GM23338 (cell line): ENCODE measurements at regions not wholly inside any gene's neighbourhood (a gene's known extent, or its start where the extent isn't known, plus 50 kb on each side); places are given as distances from the start of the nearest gene placed in this dataset.

Experiments used
- ATAC-seq: fragments of 200-7000 bp; cut with Tn5 transposase; 3 replicates; pipeline ENCODE4 v1.9.1; 2020
- DNase-seq: peaks from one replicate; pipeline ENCODE4 v3.0.0-alpha.2; 2015; ENCODE audit warnings: low spot score
- H2AFZ ChIP-seq: fragments of 200-600 bp; sonication (generic); 2 replicates; pipeline ENCODE4 v1.8.0; 2016; ENCODE audit warnings: antibody characterized with exemption, mild to moderate bottlenecking, moderate library complexity
- H3F3A ChIP-seq: fragments of 200-600 bp; sonication (generic); replicated peaks from 2 replicates; pipeline ENCODE4 v1.8.0; 2017; ENCODE audit warnings: antibody characterized with exemption, mixed run types, low read depth
- H3K27ac ChIP-seq: fragments of 200-600 bp; sonication (generic); 2 replicates; pipeline ENCODE4 v1.6.1; 2016; ENCODE audit warnings: low read depth
- H3K27me3 ChIP-seq: fragments of 200-600 bp; sonication (generic); 2 replicates; pipeline ENCODE4 v1.8.0; 2016; ENCODE audit warnings: mild to moderate bottlenecking, mixed run types, moderate library complexity; ENCODE audit not compliant: insufficient read depth
- H3K36me3 ChIP-seq: fragments of 200-600 bp; sonication (generic); 2 replicates; pipeline ENCODE4 v1.8.0; 2016; ENCODE audit warnings: mild to moderate bottlenecking; ENCODE audit not compliant: insufficient read depth
- H3K4me1 ChIP-seq: fragments of 200-600 bp; sonication (generic); 2 replicates; pipeline ENCODE4 v1.8.0; 2016; ENCODE audit warnings: mild to moderate bottlenecking, moderate library complexity; ENCODE audit not compliant: insufficient read depth
- H3K4me2 ChIP-seq: fragments of 200-600 bp; sonication (generic); 2 replicates; pipeline ENCODE4 v1.7.1; 2017; ENCODE audit warnings: mixed run types
- H3K4me3 ChIP-seq: fragments of 200-600 bp; sonication (generic); 2 replicates; pipeline ENCODE4 v1.6.1; 2016; ENCODE audit warnings: mixed run types
- H3K79me2 ChIP-seq: fragments of 200-600 bp; sonication (generic); replicated peaks from 2 replicates; pipeline ENCODE4 v1.8.0; 2017; ENCODE audit warnings: mild to moderate bottlenecking; ENCODE audit not compliant: insufficient read depth
- H3K9me2 ChIP-seq: fragments of 200-600 bp; sonication (generic); 2 replicates; pipeline ENCODE4 v1.8.0; 2017; ENCODE audit not compliant: insufficient read depth
- H4K20me1 ChIP-seq: fragments of 200-600 bp; sonication (generic); replicated peaks from 2 replicates; pipeline ENCODE4 v1.8.0; 2017; ENCODE audit warnings: mild to moderate bottlenecking; ENCODE audit not compliant: insufficient read depth
- H3K27ac Mint-ChIP-seq: 2 replicates; pipeline ENCODE4 v1.8.0; 2020; ENCODE audit warnings: inconsistent platforms, mild to moderate bottlenecking, moderate library complexity, mixed read lengths
- H3K27me3 Mint-ChIP-seq: 3 replicates; pipeline ENCODE4 v1.8.0; 2022; ENCODE audit warnings: low read depth, mild to moderate bottlenecking, moderate library complexity, mixed read lengths, inconsistent platforms; ENCODE audit not compliant: insufficient read depth, poor library complexity
- H3K36me3 Mint-ChIP-seq: 3 replicates; pipeline ENCODE4 v1.8.0; 2021; ENCODE audit warnings: low read depth, mild to moderate bottlenecking, inconsistent platforms, moderate library complexity, mixed read lengths
- H3K4me1 Mint-ChIP-seq: 3 replicates; pipeline ENCODE4 v1.8.0; 2020; ENCODE audit warnings: mild to moderate bottlenecking, inconsistent platforms, mixed read lengths
- H3K4me3 Mint-ChIP-seq: 3 replicates; pipeline ENCODE4 v1.8.0; 2021; ENCODE audit warnings: moderate library complexity, mild to moderate bottlenecking, inconsistent platforms, mixed read lengths
- H3K9me3 Mint-ChIP-seq: 3 replicates; pipeline ENCODE4 v1.8.0; 2020; ENCODE audit warnings: moderate library complexity, mild to moderate bottlenecking, inconsistent platforms, mixed read lengths
- CREB1 ChIP-seq: fragments of 250-450 bp; sonication (Bioruptor Pico); IDR thresholded peaks from 2 replicates; pipeline ENCODE4 v1.5.0; 2020; ENCODE audit warnings: low read depth, mild to moderate bottlenecking, moderate library complexity
- CTCF ChIP-seq, 2 experiments: fragments of 200-600 bp in 1 of 2; sonication (generic) in 1 of 2; conservative IDR thresholded peaks; 2 replicates each; pipeline versions ENCODE4 v1.5.1 to v1.6.1; 2016 to 2017; ENCODE audit warnings: antibody characterized with exemption in 2 of 2, low read depth in 2 of 2, mild to moderate bottlenecking in 2 of 2, moderate library complexity in 1 of 2
- ETS1 ChIP-seq: IDR thresholded peaks from 2 replicates; pipeline ENCODE4 v1.6.1; 2016; ENCODE audit warnings: antibody characterized with exemption
- EZH2 ChIP-seq: fragments of 200-600 bp; sonication (generic); IDR thresholded peaks from one replicate; pipeline ENCODE4 v1.8.0; 2017; ENCODE audit warnings: antibody characterized with exemption, mild to moderate bottlenecking, low read depth; ENCODE audit not compliant: unreplicated experiment
- JUNB ChIP-seq: IDR thresholded peaks from one replicate; pipeline ENCODE4 v1.6.1; 2016; ENCODE audit warnings: antibody characterized with exemption; ENCODE audit not compliant: unreplicated experiment
- NANOG ChIP-seq: IDR thresholded peaks from 2 replicates; pipeline ENCODE4 v1.6.1; 2016; ENCODE audit warnings: antibody characterized with exemption, borderline replicate concordance
- POLR2AphosphoS5 ChIP-seq: IDR thresholded peaks from 2 replicates; pipeline ENCODE4 v1.6.1; 2016; ENCODE audit warnings: antibody characterized with exemption, low read depth
- STAT1 ChIP-seq: IDR thresholded peaks from one replicate; pipeline ENCODE4 v1.6.1; 2016; ENCODE audit warnings: antibody characterized with exemption; ENCODE audit not compliant: unreplicated experiment
- ZNF114 ChIP-seq: fragments of 250-450 bp; sonication (Bioruptor Pico); IDR thresholded peaks from 2 replicates; pipeline ENCODE4 v1.5.0; 2020; ENCODE audit warnings: mild to moderate bottlenecking, moderate library complexity
- ZNF331 ChIP-seq: fragments of 250-450 bp; sonication (Bioruptor Pico); IDR thresholded peaks from 2 replicates; pipeline ENCODE4 v1.5.0; 2020; ENCODE audit warnings: low read depth, mild to moderate bottlenecking, moderate library complexity
- TF ChIP-seq, protein P1 (sequence below): IDR thresholded peaks from one replicate; pipeline ENCODE4 v1.6.1; 2018; ENCODE audit warnings: antibody characterized with exemption; ENCODE audit not compliant: unreplicated experiment

DNA sequence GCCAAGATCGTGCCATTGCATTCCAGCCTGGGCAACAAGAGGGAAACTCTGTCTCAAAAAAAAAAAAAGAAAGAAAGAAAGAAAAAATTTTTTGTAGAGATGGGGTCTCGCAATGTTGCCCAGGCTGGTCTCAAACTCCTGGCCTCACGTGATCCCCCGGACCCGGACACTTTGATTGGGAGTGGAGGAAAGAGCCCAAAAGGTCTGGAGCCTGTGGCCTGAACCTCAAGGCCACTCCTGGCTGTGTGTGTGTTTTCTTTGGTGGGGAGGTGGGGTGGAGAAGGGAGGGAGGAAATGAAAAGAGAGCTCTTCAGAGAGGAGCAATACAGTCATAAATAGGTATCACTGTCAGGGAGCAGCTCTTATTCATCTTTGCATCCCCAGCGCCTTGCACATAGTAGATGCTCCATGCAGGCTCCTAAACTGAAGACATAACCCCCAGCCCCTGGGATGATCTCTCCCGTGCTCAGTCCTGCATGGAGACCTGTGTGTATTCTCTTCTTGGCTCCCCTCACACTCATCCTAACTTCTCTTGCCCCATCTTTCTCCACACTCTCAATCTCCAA is 75.7 kb downstream of the FGD2 start:
- Histone ChIP-seq H2AFZ (no peak overlapping the region), H4K20me1 (no peaks in the 10 kb centered on the region), H3K4me1 (peaks cover 12% of the 10 kb centered on the region), H3K27ac (no peak overlapping the region), H3K4me2 (no peak overlapping the region), H3F3A (peaks cover 3% of the 10 kb centered on the region; the same call in 1 of the 2 replicates), H3K27me3 (no peaks in the 10 kb centered on the region), H3K36me3 (no peaks in the 10 kb centered on the region), H3K4me3 (no peak overlapping the region), H3K79me2 (no peaks in the 10 kb centered on the region), H3K9me2 (no peaks in the 10 kb centered on the region)
- H3K36me3 Mint-ChIP-seq: no peaks in the 10 kb centered on the region
- peaks cover 17% of the 10 kb centered on the region for H3K27me3 Mint-ChIP-seq
- H3K27ac Mint-ChIP-seq: no peak overlapping the region
- H3K4me1 Mint-ChIP-seq: peaks cover 16% of the 10 kb centered on the region
- no peak overlapping the region for H3K4me3 Mint-ChIP-seq
- no peaks in the 10 kb centered on the region for H3K9me3 Mint-ChIP-seq
- no peak for DNase-seq
- TF ChIP-seq ZNF331: no peak
- no peak for TF ChIP-seq STAT1
- TF ChIP-seq CREB1 (CRISPR knock-in tag): no peak
- TF ChIP-seq ETS1: no peak
- no peak for TF ChIP-seq JUNB
- no peak for TF ChIP-seq CTCF (conservative IDR thresholded peaks at IDR 0.05; ENCODE audit: low read depth in 2 of 2)
- TF ChIP-seq NANOG: no peak
- TF ChIP-seq EZH2: no peak
- no peak for TF ChIP-seq POLR2AphosphoS5
- no peak for ATAC-seq

DNA sequence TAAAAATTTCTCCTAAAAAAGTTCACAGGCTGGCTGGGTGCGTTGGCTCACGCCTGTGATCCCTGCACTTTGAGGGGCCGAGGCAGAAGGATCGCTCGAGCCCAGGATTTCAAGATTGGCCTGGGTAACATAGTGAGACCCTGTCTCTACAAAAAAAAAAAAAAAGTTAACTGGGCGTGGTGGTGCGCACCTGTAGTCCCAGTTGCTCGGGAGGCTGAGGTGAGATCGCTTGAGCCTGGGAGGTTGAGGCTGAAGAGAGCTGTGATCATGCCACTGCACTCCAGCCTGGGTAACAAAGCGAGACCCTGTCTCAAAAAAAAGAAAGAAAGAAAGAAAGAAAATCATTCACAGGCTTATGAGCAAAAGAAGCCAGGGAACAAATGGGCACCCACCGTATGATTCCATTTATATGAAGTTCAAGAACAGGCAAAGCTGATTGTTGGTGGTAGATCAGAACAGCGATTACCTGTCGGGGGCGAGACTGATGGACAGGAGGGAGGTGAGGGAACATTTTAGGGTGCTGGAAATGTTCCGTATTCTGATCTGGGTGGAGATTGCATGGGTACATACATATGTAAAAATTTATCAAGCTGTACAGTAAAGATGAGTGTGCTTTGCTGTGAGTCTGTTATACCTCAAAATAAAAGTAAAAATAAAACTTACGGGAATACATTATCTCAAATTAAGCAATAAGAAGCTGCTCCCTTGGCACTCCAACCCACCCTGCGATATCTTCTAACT is 77.1 kb downstream of the FGD2 start:
- no peaks in the 10 kb centered on the region for H3K36me3 Mint-ChIP-seq
- H3K27ac ChIP-seq: no peak overlapping the region
- ATAC-seq: no peak
- TF ChIP-seq STAT1 (no peak), JUNB (no peak), NANOG (no peak), POLR2AphosphoS5 (no peak), CTCF (conservative IDR thresholded peaks at IDR 0.05; ENCODE audit: low read depth in 2 of 2) (no peak), ZNF114 (CRISPR knock-in tag) (no peak), CREB1 (CRISPR knock-in tag) (no peak), EZH2 (no peak), ETS1 (no peak)
- TF ChIP-seq, protein P1, sequence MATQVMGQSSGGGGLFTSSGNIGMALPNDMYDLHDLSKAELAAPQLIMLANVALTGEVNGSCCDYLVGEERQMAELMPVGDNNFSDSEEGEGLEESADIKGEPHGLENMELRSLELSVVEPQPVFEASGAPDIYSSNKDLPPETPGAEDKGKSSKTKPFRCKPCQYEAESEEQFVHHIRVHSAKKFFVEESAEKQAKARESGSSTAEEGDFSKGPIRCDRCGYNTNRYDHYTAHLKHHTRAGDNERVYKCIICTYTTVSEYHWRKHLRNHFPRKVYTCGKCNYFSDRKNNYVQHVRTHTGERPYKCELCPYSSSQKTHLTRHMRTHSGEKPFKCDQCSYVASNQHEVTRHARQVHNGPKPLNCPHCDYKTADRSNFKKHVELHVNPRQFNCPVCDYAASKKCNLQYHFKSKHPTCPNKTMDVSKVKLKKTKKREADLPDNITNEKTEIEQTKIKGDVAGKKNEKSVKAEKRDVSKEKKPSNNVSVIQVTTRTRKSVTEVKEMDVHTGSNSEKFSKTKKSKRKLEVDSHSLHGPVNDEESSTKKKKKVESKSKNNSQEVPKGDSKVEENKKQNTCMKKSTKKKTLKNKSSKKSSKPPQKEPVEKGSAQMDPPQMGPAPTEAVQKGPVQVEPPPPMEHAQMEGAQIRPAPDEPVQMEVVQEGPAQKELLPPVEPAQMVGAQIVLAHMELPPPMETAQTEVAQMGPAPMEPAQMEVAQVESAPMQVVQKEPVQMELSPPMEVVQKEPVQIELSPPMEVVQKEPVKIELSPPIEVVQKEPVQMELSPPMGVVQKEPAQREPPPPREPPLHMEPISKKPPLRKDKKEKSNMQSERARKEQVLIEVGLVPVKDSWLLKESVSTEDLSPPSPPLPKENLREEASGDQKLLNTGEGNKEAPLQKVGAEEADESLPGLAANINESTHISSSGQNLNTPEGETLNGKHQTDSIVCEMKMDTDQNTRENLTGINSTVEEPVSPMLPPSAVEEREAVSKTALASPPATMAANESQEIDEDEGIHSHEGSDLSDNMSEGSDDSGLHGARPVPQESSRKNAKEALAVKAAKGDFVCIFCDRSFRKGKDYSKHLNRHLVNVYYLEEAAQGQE: no peak

More for the DNA sequence above, 77.1 kb downstream of the FGD2 start:
- Histone ChIP-seq H3K9me2 (no peaks in the 10 kb centered on the region), H4K20me1 (no peaks in the 10 kb centered on the region), H3K4me3 (no peak overlapping the region), H3F3A (no peaks in the 10 kb centered on the region; the same call in 1 of the 2 replicates), H2AFZ (no peak overlapping the region; the same call in 1 of the 2 replicates), H3K4me2 (no peak overlapping the region), H3K4me1 (peaks cover 7% of the 10 kb centered on the region), H3K27me3 (no peaks in the 10 kb centered on the region), H3K79me2 (no peaks in the 10 kb centered on the region), H3K36me3 (no peaks in the 10 kb centered on the region)
- Mint-ChIP-seq H3K4me1 (peaks cover 12% of the 10 kb centered on the region), H3K27ac (no peak overlapping the region), H3K27me3 (peaks cover 17% of the 10 kb centered on the region), H3K4me3 (no peak overlapping the region), H3K9me3 (no peaks in the 10 kb centered on the region)
- DNase-seq: no peak
